GM12878 (cell line): ENCODE measurements at regions not wholly inside any gene's neighbourhood (a gene's known extent, or its start where the extent isn't known, plus 50 kb on each side); places are given as distances from the start of the nearest gene placed in this dataset.

Experiments
- ATAC-seq: fragments of 200-7000 bp; cut with Tn5 transposase; 3 replicates; pipeline ENCODE4 v1.9.1; 2020; ENCODE audit warnings: mild to moderate bottlenecking, moderate library complexity
- BruUV-seq: library from RNA; stranded (reverse); fragments of 400-500 nt; replicated peaks from 2 replicates; lab custom pipeline; 2021; lab: Mats Ljungman, UMichigan
- CTCF ChIA-PET: fragments of 300-600 bp; sonication (Branson Sonifier 250); formaldehyde crosslinking; extraction: SDS; loops from one replicate; lab custom pipeline; 2021; ENCODE audit warnings: inconsistent platforms; lab: Yijun Ruan, JAX
- POLR2A ChIA-PET: fragments of 350-600 bp; formaldehyde crosslinking; extraction: SDS; loops from one replicate; lab custom pipeline; 2021; ENCODE audit warnings: inconsistent platforms; lab: Charles Lee
- RAD21 ChIA-PET: fragments of 300-600 bp; sonication (Branson Sonifier 250); formaldehyde crosslinking; loops from one replicate; lab custom pipeline; 2023; ENCODE audit warnings: antibody characterized with exemption; ENCODE audit not compliant: unreplicated experiment; lab: Charles Lee
- SMC1A ChIA-PET: fragments of 300-600 bp; sonication (Branson Sonifier 250); formaldehyde crosslinking; loops from one replicate; lab custom pipeline; 2023; ENCODE audit not compliant: unreplicated experiment, uncharacterized antibody; lab: Charles Lee
- DNase-seq: peaks from one replicate; pipeline ENCODE4 v3.0.0-alpha.2; 2011; ENCODE audit warnings: low read depth, low spot score
- FAIRE-seq: peaks from 3 replicates; lab custom pipeline; 2011; peaks lifted over from hg19 to GRCh38; lab: Jason Lieb, UNC
- H2AFZ ChIP-seq: 2 replicates; pipeline ENCODE4 v1.6.0; 2011; ENCODE audit warnings: low read depth, low read length, control low read depth; ENCODE audit not compliant: control insufficient read depth
- H3K27ac ChIP-seq: 2 replicates; pipeline ENCODE4 v1.5.1; 2011; ENCODE audit warnings: control low read depth; ENCODE audit not compliant: control insufficient read depth, insufficient read depth
- H3K27me3 ChIP-seq, 2 experiments: replicated peaks in 1 of 2; 2 replicates each; pipeline versions ENCODE4 v1.6.0 to v1.6.1; 2011; ENCODE audit warnings: low read length in 1 of 2; ENCODE audit not compliant: control insufficient read depth in 2 of 2, insufficient read depth in 2 of 2
- H3K36me3 ChIP-seq, 2 experiments: 2 replicates each; pipeline ENCODE4 v1.5.1; 2011; ENCODE audit warnings: low read length in 1 of 2; ENCODE audit not compliant: control insufficient read depth in 2 of 2, insufficient read depth in 2 of 2
- H3K4me1 ChIP-seq: 2 replicates; pipeline ENCODE4 v1.6.1; 2011; ENCODE audit warnings: mild to moderate bottlenecking, low read length, moderate library complexity, mixed read lengths; ENCODE audit not compliant: control insufficient read depth, insufficient read depth
- H3K4me2 ChIP-seq: 2 replicates; pipeline ENCODE4 v1.6.0; 2011; ENCODE audit warnings: control low read depth; ENCODE audit not compliant: control insufficient read depth, insufficient read depth
- H3K4me3 ChIP-seq: fragments of 200-600 bp; sonication (generic); 2 replicates; pipeline ENCODE4 v1.5.1; 2016
- H3K79me2 ChIP-seq: 2 replicates; pipeline ENCODE4 v1.6.0; 2011; ENCODE audit warnings: low read length; ENCODE audit not compliant: control insufficient read depth, insufficient read depth
- H3K9ac ChIP-seq: 2 replicates; pipeline ENCODE4 v1.8.0; 2011; ENCODE audit warnings: low read length, control low read depth, mixed read lengths; ENCODE audit not compliant: control insufficient read depth, insufficient read depth
- H3K9me3 ChIP-seq: replicated peaks from 3 replicates; pipeline ENCODE4 v1.5.1; 2011; ENCODE audit warnings: mild to moderate bottlenecking, low read length; ENCODE audit not compliant: control insufficient read depth, insufficient read depth
- H4K20me1 ChIP-seq: 2 replicates; pipeline ENCODE4 v1.6.0; 2011; ENCODE audit not compliant: control insufficient read depth, insufficient read depth
- ATF2 ChIP-seq: IDR thresholded peaks from 2 replicates; pipeline ENCODE4 v1.6.1; 2012; ENCODE audit warnings: low read length, inconsistent platforms
- CBX3 ChIP-seq: fragments of 200-600 bp; sonication (generic); IDR thresholded peaks from 2 replicates; pipeline ENCODE4 v1.6.1; 2016; ENCODE audit warnings: low read depth, borderline replicate concordance
- LARP7 ChIP-seq: fragments of 450-650 bp; IDR thresholded peaks from 2 replicates; pipeline ENCODE4 v1.6.1; 2017; ENCODE audit warnings: mild to moderate bottlenecking
- NFYA ChIP-seq: IDR thresholded peaks from 2 replicates; pipeline ENCODE4 v1.6.1; 2011; ENCODE audit warnings: low read depth, mild to moderate bottlenecking, low read length, improper control_type of control experiment, borderline replicate concordance
- NKRF ChIP-seq: fragments of 450-650 bp; conservative IDR thresholded peaks from 2 replicates; pipeline ENCODE4 v1.6.1; 2017; ENCODE audit warnings: mild to moderate bottlenecking, moderate library complexity
- NR2F1 ChIP-seq: fragments of 450-650 bp; conservative IDR thresholded peaks from 2 replicates; pipeline ENCODE4 v1.6.1; 2017; ENCODE audit warnings: mild to moderate bottlenecking
- POLR2A ChIP-seq: IDR thresholded peaks from 2 replicates; pipeline ENCODE4 v1.6.1; 2011; ENCODE audit warnings: low read depth, mild to moderate bottlenecking, low read length
- RAD21 ChIP-seq: IDR thresholded peaks from 2 replicates; pipeline ENCODE4 v1.6.1; 2011; ENCODE audit warnings: mild to moderate bottlenecking, low read depth, low read length, moderate library complexity; ENCODE audit not compliant: insufficient read depth
- SMARCA5 ChIP-seq: fragments of 450-650 bp; IDR thresholded peaks from 2 replicates; pipeline ENCODE4 v1.6.1; 2017; ENCODE audit warnings: mild to moderate bottlenecking
- SRF ChIP-seq, 2 experiments: IDR thresholded peaks; 2 replicates each; pipeline ENCODE4 v1.6.1; 2011; ENCODE audit warnings: low read depth in 2 of 2, low read length in 2 of 2, mild to moderate bottlenecking in 1 of 2, moderate library complexity in 1 of 2
- ZNF24 ChIP-seq: fragments of 450-650 bp; IDR thresholded peaks from 2 replicates; pipeline ENCODE4 v1.6.1; 2017; ENCODE audit warnings: antibody characterized with exemption, mild to moderate bottlenecking
- WGBS: methylation state at CpG from one replicate; pipeline ENCODE4 v1.1.6; 2016; ENCODE audit warnings: low lambda C conversion rate; ENCODE audit not compliant: insufficient replicate concordance, insufficient coverage; ENCODE audit errors: missing lambda C conversion rate; 5-methylcytosine and 5-hydroxymethylcytosine counted together
- in situ Hi-C: fragments of 300-500 bp; cut with MboI; formaldehyde crosslinking; loops from 9 replicates; pipeline ENCODE4 v1.14.3; 2018; ENCODE audit warnings: mixed read lengths
- intact Hi-C: fragments of 100-400 bp; cut with micrococcal nuclease; formaldehyde crosslinking; loops from one replicate; pipeline ENCODE4 v1.14.2; 2022; ENCODE audit not compliant: unreplicated experiment
- TF ChIP-seq, protein P1 (sequence below), 3 experiments: IDR thresholded peaks in 2 of 3; conservative IDR thresholded peaks in 1 of 3; 2 replicates each; pipeline ENCODE4 v1.5.1; 2011; ENCODE audit warnings: low read depth in 3 of 3, low read length in 3 of 3, mild to moderate bottlenecking in 3 of 3, control low read depth in 2 of 3, moderate library complexity in 2 of 3, inconsistent platforms in 1 of 3, mixed read lengths in 1 of 3; ENCODE audit not compliant: control insufficient read depth in 2 of 3, insufficient read depth in 1 of 3; ENCODE audit errors: extremely low read depth in 1 of 3

DNA sequence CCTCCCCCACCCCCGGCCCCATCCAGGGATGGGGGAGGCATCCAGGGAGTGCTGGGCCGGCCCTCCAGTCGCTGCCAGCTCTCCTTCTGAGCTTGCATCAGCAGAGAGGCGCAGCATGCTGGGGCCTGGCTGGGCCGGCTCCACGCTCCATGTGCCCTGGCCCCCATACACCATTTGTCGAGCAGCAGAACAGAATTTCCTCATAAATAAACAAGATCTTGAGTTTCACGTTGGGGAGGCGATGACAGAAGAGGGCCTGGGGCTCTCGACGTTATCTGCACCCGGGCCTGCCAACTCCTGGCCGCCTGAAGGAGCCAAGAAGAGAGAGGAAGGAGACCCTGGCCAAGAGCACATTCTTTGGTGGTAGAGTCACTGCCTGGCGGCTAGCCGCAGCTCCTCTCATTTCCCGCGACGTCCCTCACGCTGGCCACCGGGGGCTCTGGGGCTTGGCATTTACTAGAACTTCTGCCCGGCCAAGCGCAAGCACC lies 177.0 kb downstream of the FGF18 start:
- FAIRE-seq, result no peak
- Histone ChIP-seq H3K4me3 (no peak overlapping the region), H3K27me3 (no peaks in the 10 kb centered on the region; a peak in 1 of 4 replicates), H3K4me2 (no peak overlapping the region), H3K9me3 (no peaks in the 10 kb centered on the region), H3K36me3 (no peaks in the 10 kb centered on the region; a peak in 1 of 4 replicates), H3K79me2 (no peaks in the 10 kb centered on the region), H3K9ac (no peak overlapping the region), H4K20me1 (no peaks in the 10 kb centered on the region), H3K4me1 (no peaks in the 10 kb centered on the region), H2AFZ (no peak overlapping the region), H3K27ac (no peak overlapping the region)
- intact Hi-C loops, result no loop called here
- ATAC-seq, result no peak
- ChIA-PET CTCF (no interaction called here), SMC1A (no interaction called here), RAD21 (no interaction called here), POLR2A (no interaction called here)
- no peak for DNase-seq
- in situ Hi-C loops, result no loop called here
- WGBS, result 71% methylated on average over 20 of the region's 22 CpGs
- no TSS peak for BruUV-seq
- TF ChIP-seq SMARCA5 (no peak), NR2F1 (no peak), POLR2A (no peak), CBX3 (no peak), ZNF24 (no peak)
- TF ChIP-seq, all 136 proteins: peak for 0

- FAIRE-seq, result no peak
- H3K4me3 ChIP-seq, result no peak overlapping the region
These were observed 178.6 kb downstream of the FGF18 start for GRCh38 chr5:171597946-171598640.

More at GRCh38 chr5:171597946-171598640, 178.6 kb downstream of the FGF18 start:
- CTCF ChIA-PET, result interaction anchor here (0.6 to 1.4 kb wide), 3 partner anchors 22 to 308 kb away, joined by 3 to 4 read pairs (median 3); no protein-coding TSS in a partner anchor
- no peak for ATAC-seq
- TF ChIP-seq RAD21 (peak; percentile 25; the same call in 1 of the 2 replicates), SRF (IDR thresholded peaks at IDR 0.05; ENCODE audit: low read depth in 2 of 2, low read length in 2 of 2) (no peak), NFYA (no peak), NKRF (no peak), ATF2 (no peak), LARP7 (no peak)
- TF ChIP-seq, protein P1, sequence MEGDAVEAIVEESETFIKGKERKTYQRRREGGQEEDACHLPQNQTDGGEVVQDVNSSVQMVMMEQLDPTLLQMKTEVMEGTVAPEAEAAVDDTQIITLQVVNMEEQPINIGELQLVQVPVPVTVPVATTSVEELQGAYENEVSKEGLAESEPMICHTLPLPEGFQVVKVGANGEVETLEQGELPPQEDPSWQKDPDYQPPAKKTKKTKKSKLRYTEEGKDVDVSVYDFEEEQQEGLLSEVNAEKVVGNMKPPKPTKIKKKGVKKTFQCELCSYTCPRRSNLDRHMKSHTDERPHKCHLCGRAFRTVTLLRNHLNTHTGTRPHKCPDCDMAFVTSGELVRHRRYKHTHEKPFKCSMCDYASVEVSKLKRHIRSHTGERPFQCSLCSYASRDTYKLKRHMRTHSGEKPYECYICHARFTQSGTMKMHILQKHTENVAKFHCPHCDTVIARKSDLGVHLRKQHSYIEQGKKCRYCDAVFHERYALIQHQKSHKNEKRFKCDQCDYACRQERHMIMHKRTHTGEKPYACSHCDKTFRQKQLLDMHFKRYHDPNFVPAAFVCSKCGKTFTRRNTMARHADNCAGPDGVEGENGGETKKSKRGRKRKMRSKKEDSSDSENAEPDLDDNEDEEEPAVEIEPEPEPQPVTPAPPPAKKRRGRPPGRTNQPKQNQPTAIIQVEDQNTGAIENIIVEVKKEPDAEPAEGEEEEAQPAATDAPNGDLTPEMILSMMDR (IDR thresholded peaks at IDR 0.05 in 2 of 3, conservative IDR thresholded peaks at IDR 0.05 in 1 of 3; ENCODE audit: control insufficient read depth in 2 of 3, extremely low read depth in 1 of 3, insufficient read depth in 1 of 3, low read depth in 3 of 3, low read length in 3 of 3), result 0 out of 6 replicates have a peak, but pooled peaks of 2 of the 3 experiments have one; percentile 1 to 16
- TF ChIP-seq, all 136 proteins: peak for 2
- Histone ChIP-seq H3K4me1 (no peaks in the 10 kb centered on the region), H3K9me3 (no peaks in the 10 kb centered on the region), H3K27ac (no peak overlapping the region), H3K9ac (no peak overlapping the region), H3K4me2 (no peak overlapping the region), H3K27me3 (no peaks in the 10 kb centered on the region; a peak in 1 of 4 replicates), H2AFZ (no peak overlapping the region), H4K20me1 (no peaks in the 10 kb centered on the region), H3K79me2 (no peaks in the 10 kb centered on the region), H3K36me3 (no peaks in the 10 kb centered on the region)
- no peak for DNase-seq
- ChIA-PET POLR2A (no interaction called here), SMC1A (no interaction called here), RAD21 (no interaction called here)
- intact Hi-C loops (no loop called here), in situ Hi-C loops (no loop called here)
- BruUV-seq, result no TSS peak
- WGBS, result 58% methylated on average over 6 of the region's 6 CpGs
